Smooth muscle cell (in vitro differentiated cells): ENCODE measurements at regions not wholly inside any gene's neighbourhood (a gene's known extent, or its start where the extent isn't known, plus 50 kb on each side); places are given as distances from the start of the nearest gene placed in this dataset.
"Not testable (repeated sequence)": the region's sequence is repeated elsewhere in the genome, so short reads cannot be mapped to it uniquely, and the experiment has no call there.

Experiments
- DNase-seq: peaks from one replicate; lab custom pipeline; 2025; ENCODE audit not compliant: unreplicated experiment; lab: John Stamatoyannopoulos, UW
- H2AFZ ChIP-seq: fragments of 200-600 bp; sonication (generic); 2 replicates; pipeline ENCODE4 v1.6.0; 2016; ENCODE audit warnings: antibody characterized with exemption, low read depth, mild to moderate bottlenecking
- H3F3A ChIP-seq: fragments of 200-600 bp; sonication (generic); 2 replicates; pipeline ENCODE4 v1.6.0; 2017; ENCODE audit warnings: antibody characterized with exemption, low read depth
- H3K27ac ChIP-seq: fragments of 200-600 bp; sonication (generic); 2 replicates; pipeline ENCODE4 v1.5.1; 2016; ENCODE audit warnings: low read depth, mild to moderate bottlenecking
- H3K27me3 ChIP-seq: fragments of 200-600 bp; sonication (generic); 2 replicates; pipeline ENCODE4 v1.6.1; 2016; ENCODE audit warnings: low read depth, mild to moderate bottlenecking
- H3K36me3 ChIP-seq: fragments of 200-600 bp; sonication (generic); 2 replicates; pipeline ENCODE4 v1.5.1; 2016; ENCODE audit warnings: low read depth
- H3K4me1 ChIP-seq: fragments of 200-600 bp; sonication (generic); 2 replicates; pipeline ENCODE4 v1.5.1; 2016; ENCODE audit warnings: low read depth
- H3K4me2 ChIP-seq: fragments of 200-600 bp; sonication (generic); 2 replicates; pipeline ENCODE4 v1.6.0; 2016; ENCODE audit warnings: mild to moderate bottlenecking
- H3K4me3 ChIP-seq: fragments of 200-600 bp; sonication (generic); 2 replicates; pipeline ENCODE4 v1.5.1; 2016; ENCODE audit warnings: mild to moderate bottlenecking
- H3K79me2 ChIP-seq: fragments of 200-600 bp; sonication (generic); 2 replicates; pipeline ENCODE4 v1.6.0; 2016; ENCODE audit warnings: low read depth, mild to moderate bottlenecking
- H3K9ac ChIP-seq: fragments of 200-600 bp; sonication (generic); 2 replicates; pipeline ENCODE4 v1.6.0; 2016; ENCODE audit warnings: low read depth
- H3K9me3 ChIP-seq: fragments of 200-600 bp; sonication (generic); replicated peaks from 2 replicates; pipeline ENCODE4 v1.5.1; 2016; ENCODE audit warnings: low read depth
- H4K20me1 ChIP-seq: fragments of 200-600 bp; sonication (generic); 2 replicates; pipeline ENCODE4 v1.6.0; 2016; ENCODE audit warnings: low read depth
- WGBS: methylation state at CpG from one replicate; pipeline ENCODE4 v1.1.7; 2016; ENCODE audit warnings: low lambda C conversion rate; 5-methylcytosine and 5-hydroxymethylcytosine counted together
- TF ChIP-seq, protein P1 (sequence below): fragments of 200-600 bp; sonication (generic); IDR thresholded peaks from 2 replicates; pipeline ENCODE4 v1.5.1; 2017; ENCODE audit warnings: borderline replicate concordance, mild to moderate bottlenecking, antibody characterized with exemption; ENCODE audit not compliant: insufficient read depth, poor library complexity, severe bottlenecking

DNA sequence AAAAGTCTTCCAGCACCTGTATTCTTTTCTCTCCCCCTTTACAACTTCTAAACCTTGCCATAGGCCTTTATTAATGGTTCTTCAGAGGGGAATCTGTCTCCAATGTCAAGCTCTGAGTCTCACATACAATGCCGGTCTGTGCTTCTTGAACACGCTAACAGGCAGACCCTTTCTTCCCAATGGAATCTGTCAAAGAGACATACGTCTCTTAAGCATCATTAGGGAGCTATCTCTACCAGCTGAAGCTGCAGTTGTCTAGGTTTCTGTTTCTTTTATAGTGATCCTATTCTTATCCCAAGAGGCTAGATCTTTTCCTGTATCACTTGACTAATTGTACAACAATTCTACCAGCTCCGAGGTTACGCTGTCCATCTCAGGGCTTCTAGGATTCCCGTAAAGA lies 560.8 kb upstream of the NBEA start:
- Histone ChIP-seq H3K9me3 (no peaks in the 10 kb centered on the region), H3K27me3 (no peaks in the 10 kb centered on the region), H3K4me1 (no peaks in the 10 kb centered on the region), H3K9ac (no peak overlapping the region), H3K36me3 (no peaks in the 10 kb centered on the region), H2AFZ (no peak overlapping the region), H3K4me3 (no peak overlapping the region), H3K79me2 (no peaks in the 10 kb centered on the region), H3K4me2 (no peak overlapping the region), H3K27ac (no peak overlapping the region), H4K20me1 (no peaks in the 10 kb centered on the region), H3F3A (no peaks in the 10 kb centered on the region)
- TF ChIP-seq, protein P1, sequence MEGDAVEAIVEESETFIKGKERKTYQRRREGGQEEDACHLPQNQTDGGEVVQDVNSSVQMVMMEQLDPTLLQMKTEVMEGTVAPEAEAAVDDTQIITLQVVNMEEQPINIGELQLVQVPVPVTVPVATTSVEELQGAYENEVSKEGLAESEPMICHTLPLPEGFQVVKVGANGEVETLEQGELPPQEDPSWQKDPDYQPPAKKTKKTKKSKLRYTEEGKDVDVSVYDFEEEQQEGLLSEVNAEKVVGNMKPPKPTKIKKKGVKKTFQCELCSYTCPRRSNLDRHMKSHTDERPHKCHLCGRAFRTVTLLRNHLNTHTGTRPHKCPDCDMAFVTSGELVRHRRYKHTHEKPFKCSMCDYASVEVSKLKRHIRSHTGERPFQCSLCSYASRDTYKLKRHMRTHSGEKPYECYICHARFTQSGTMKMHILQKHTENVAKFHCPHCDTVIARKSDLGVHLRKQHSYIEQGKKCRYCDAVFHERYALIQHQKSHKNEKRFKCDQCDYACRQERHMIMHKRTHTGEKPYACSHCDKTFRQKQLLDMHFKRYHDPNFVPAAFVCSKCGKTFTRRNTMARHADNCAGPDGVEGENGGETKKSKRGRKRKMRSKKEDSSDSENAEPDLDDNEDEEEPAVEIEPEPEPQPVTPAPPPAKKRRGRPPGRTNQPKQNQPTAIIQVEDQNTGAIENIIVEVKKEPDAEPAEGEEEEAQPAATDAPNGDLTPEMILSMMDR = no peak
- DNase-seq = no peak
- WGBS = 77% methylated on average over 6 of the region's 6 CpGs

DNA sequence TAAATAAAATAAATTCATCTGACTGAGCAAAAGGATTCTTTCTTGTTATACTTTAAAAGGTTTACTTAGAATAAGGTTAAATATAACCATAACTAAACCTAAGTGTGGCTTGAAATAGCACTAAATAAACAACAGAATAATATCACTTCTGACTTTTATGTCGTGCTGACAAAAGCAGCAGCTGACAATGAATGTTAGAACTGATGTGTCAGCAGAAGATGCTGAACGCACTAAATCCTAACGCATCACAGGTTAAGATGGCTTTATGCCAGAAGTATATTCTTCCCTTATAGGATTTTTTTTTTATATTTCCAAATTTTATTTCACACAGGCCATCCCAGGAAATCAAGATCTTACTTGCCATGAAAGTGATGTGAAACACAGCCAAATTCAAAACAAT lies 558.3 kb upstream of the NBEA start:
- TF ChIP-seq, protein P1 = no peak
- H3K4me1 ChIP-seq = no peaks in the 10 kb centered on the region
- no peak overlapping the region for H3K9ac ChIP-seq
- no peak overlapping the region for H3K4me3 ChIP-seq
- H2AFZ ChIP-seq = no peak overlapping the region
- WGBS = 94% methylated on average over 3 of the region's 3 CpGs
- no peak overlapping the region for H3K4me2 ChIP-seq
- H3K27ac ChIP-seq = no peak overlapping the region
- DNase-seq = no peak
- no peaks in the 10 kb centered on the region for H3K27me3 ChIP-seq
- H4K20me1 ChIP-seq = no peaks in the 10 kb centered on the region
- H3F3A ChIP-seq = no peaks in the 10 kb centered on the region
- no peaks in the 10 kb centered on the region for H3K9me3 ChIP-seq
- no peaks in the 10 kb centered on the region for H3K79me2 ChIP-seq
- H3K36me3 ChIP-seq = no peaks in the 10 kb centered on the region

DNA sequence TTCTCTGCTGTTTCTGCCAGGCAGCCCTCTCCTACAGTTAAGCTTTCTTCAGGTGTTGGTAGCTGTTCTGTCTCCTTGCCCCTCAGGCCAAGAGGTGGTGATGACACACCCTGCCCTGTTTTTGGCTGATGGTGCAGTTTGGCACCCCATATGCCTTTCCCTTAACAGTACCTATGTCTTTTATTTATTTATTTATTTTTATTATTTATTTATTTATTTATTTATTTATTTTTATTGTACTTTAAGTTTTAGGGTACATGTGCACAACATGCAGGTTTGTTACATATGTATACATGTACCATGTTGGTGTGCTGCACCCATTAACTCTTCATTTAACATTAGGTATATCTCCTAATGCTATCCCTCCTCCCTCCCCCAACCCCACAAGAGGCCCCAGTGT lies 555.8 kb upstream of the NBEA start:
- H3K4me1 ChIP-seq, H3K9ac ChIP-seq, H4K20me1 ChIP-seq, H3F3A ChIP-seq, H3K27me3 ChIP-seq, H3K36me3 ChIP-seq, H3K27ac ChIP-seq, H3K4me3 ChIP-seq, H3K9me3 ChIP-seq, DNase-seq, H3K4me2 ChIP-seq, H2AFZ ChIP-seq, H3K79me2 ChIP-seq: not testable (repeated sequence)

DNA sequence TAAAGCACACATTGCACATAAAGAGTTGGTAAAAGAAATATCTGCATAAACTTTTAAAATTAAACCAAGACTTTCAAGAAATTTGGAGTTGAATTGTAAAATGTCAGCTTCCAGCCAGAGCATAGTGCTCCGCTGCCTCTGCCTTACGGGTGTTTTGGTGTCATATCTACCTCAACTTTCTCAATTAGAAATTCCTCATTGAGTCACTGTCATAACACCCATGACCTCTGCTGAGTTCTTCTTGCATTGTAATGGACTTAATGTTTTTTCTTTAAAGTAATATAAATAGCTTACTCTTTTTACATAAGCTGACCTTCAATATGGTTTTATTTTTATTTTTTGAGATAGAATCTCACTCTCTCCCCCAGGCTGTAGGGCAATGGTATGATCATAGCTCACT lies 551.0 kb upstream of the NBEA start:
- Histone ChIP-seq H3K4me3 (no peak overlapping the region), H3K4me1 (no peaks in the 10 kb centered on the region), H3K79me2 (no peaks in the 10 kb centered on the region), H3K9me3 (peaks cover 6% of the 10 kb centered on the region), H2AFZ (no peak overlapping the region), H3K9ac (no peak overlapping the region), H4K20me1 (no peaks in the 10 kb centered on the region), H3K27ac (no peak overlapping the region), H3K36me3 (no peaks in the 10 kb centered on the region), H3K27me3 (no peaks in the 10 kb centered on the region), H3F3A (no peaks in the 10 kb centered on the region), H3K4me2 (no peak overlapping the region)
- 79% methylated on average over 2 of the region's 2 CpGs for WGBS
- TF ChIP-seq, protein P1 = no peak
- no peak for DNase-seq
